ENCODE measurements at regions not wholly inside any gene's neighbourhood (a gene's known extent, or its start where the extent isn't known, plus 50 kb on each side); places are given as distances from the start of the nearest gene placed in this dataset.

GRCh38 chr13:72431981-72432682, 295.3 kb downstream of the MZT1 start (continued):
- TF ChIP-seq CTCF (IDR thresholded peaks at IDR 0.05 in 2 of 3, conservative IDR thresholded peaks at IDR 0.05 in 1 of 3; ENCODE audit: borderline replicate concordance in 1 of 3, insufficient read depth in 1 of 3, low read depth in 2 of 3, low read length in 2 of 3) (no peak), TCF7L2 (IDR thresholded peaks at IDR 0.05; ENCODE audit: borderline replicate concordance, extremely low read depth, insufficient read depth, insufficient read length) (no peak), ZNF274 (IDR thresholded peaks at IDR 0.05; ENCODE audit: low read depth, low read length) (no peak), FOSL1 (IDR thresholded peaks at IDR 0.05; ENCODE audit: low read depth) (no peak), ZFX (IDR thresholded peaks at IDR 0.05) (no peak), POLR2AphosphoS5 (IDR thresholded peaks at IDR 0.05; ENCODE audit: low read depth, low read length) (no peak)

- no TSS peak for BruUV-seq (replicated peaks)
- Histone ChIP-seq H3K4me2 (ENCODE audit: low read length) (no peak overlapping the region), H3K9me3 (ENCODE audit: control insufficient read depth in 1 of 2, insufficient read depth in 1 of 2, low read depth in 1 of 2, low read length in 2 of 2) (no peaks in the 10 kb centered on the region), H4K20me1 (ENCODE audit: insufficient read depth) (no peaks in the 10 kb centered on the region), H3K4me3 (replicated peaks in 1 of 2; ENCODE audit: low read depth in 1 of 2, low read length in 2 of 2) (no peak overlapping the region), H3K4me1 (ENCODE audit: control insufficient read depth in 1 of 2, insufficient read depth in 2 of 2, low read length in 2 of 2) (no peaks in the 10 kb centered on the region), H3K27me3 (ENCODE audit: insufficient read depth, low read length) (no peaks in the 10 kb centered on the region), H3K27ac (ENCODE audit: low read depth, low read length) (no peak overlapping the region), H3K79me2 (ENCODE audit: insufficient read depth, low read length) (no peaks in the 10 kb centered on the region), H2AFZ (ENCODE audit: low read depth, low read length, poor library complexity, severe bottlenecking) (no peak overlapping the region), H3K9ac (ENCODE audit: low read length) (no peak overlapping the region), H3K9me2 (ENCODE audit: insufficient read depth) (no peaks in the 10 kb centered on the region), H3K36me3 (ENCODE audit: control insufficient read depth in 1 of 2, insufficient read depth in 2 of 2, low read length in 2 of 2) (no peaks in the 10 kb centered on the region)
- ChIA-PET POLR2A (no interaction called here), CTCF (no interaction called here), RAD21 (ENCODE audit: low non-redundant PET in 1 of 2, low total read pairs in 2 of 2, uncharacterized antibody in 2 of 2, unreplicated experiment in 2 of 2) (no interaction called here)
- ATAC-seq, result no peak
- no peak for TF ChIP-seq TCF7L2 (IDR thresholded peaks at IDR 0.05; ENCODE audit: borderline replicate concordance, extremely low read depth, insufficient read depth, insufficient read length)
- no peak for TF ChIP-seq EZH2 (IDR thresholded peaks at IDR 0.05)
- TF ChIP-seq ZFX (IDR thresholded peaks at IDR 0.05), result no peak
- TF ChIP-seq ZNF274 (IDR thresholded peaks at IDR 0.05; ENCODE audit: low read depth, low read length), result no peak
- TF ChIP-seq CBX3 (IDR thresholded peaks at IDR 0.05; ENCODE audit: low read depth), result no peak
- no peak for TF ChIP-seq SRF (IDR thresholded peaks at IDR 0.05; ENCODE audit: low read depth)
- no peak for TF ChIP-seq ATF3 (IDR thresholded peaks at IDR 0.05)
- no peak for TF ChIP-seq POLR2AphosphoS5 (IDR thresholded peaks at IDR 0.05; ENCODE audit: low read depth, low read length)
- TF ChIP-seq REST (IDR thresholded peaks at IDR 0.05; ENCODE audit: low read depth), result no peak
- no peak for TF ChIP-seq YY1 (IDR thresholded peaks at IDR 0.05; ENCODE audit: extremely low read depth, insufficient replicate concordance, low read depth, low read length)
- no peak for TF ChIP-seq EGR1 (IDR thresholded peaks at IDR 0.05; ENCODE audit: low read depth)
- no peak for TF ChIP-seq FOSL1 (IDR thresholded peaks at IDR 0.05; ENCODE audit: low read depth)
- no peak for TF ChIP-seq SP1 (IDR thresholded peaks at IDR 0.05; ENCODE audit: low read depth)
- TF ChIP-seq CTCF (IDR thresholded peaks at IDR 0.05 in 2 of 3, conservative IDR thresholded peaks at IDR 0.05 in 1 of 3; ENCODE audit: borderline replicate concordance in 1 of 3, insufficient read depth in 1 of 3, low read depth in 2 of 3, low read length in 2 of 3), result no peak
- no peak for TF ChIP-seq CEBPB (IDR thresholded peaks at IDR 0.05; ENCODE audit: low read depth)
- TF ChIP-seq EZH2phosphoT487 (IDR thresholded peaks at IDR 0.05; ENCODE audit: borderline replicate concordance), result no peak
- intact Hi-C loops (cut with micrococcal nuclease), result no loop called here
- no peak for DNase-seq (ENCODE audit: low read depth, low spot score)
Measured at GRCh38 chr13:72430923-72431322, 296.5 kb downstream of the MZT1 start.
